ELF-1 (cell line): ENCODE measurements at regions not wholly inside any gene's neighbourhood (a gene's known extent, or its start where the extent isn't known, plus 50 kb on each side); places are given as distances from the start of the nearest gene placed in this dataset.
"Not testable (repeated sequence)": the region's sequence is repeated elsewhere in the genome, so short reads cannot be mapped to it uniquely, and the experiment has no call there.

Experiments used
- DNase-seq: peaks from one replicate; pipeline ENCODE4 v3.0.0-alpha.2; 2016; ENCODE audit warnings: low read depth, low spot score

GRCh38 chr10:46095943-46096342, 49.9 kb upstream of the MSMB start:
- DNase-seq, result not testable (repeated sequence)

GRCh38 chr10:46096446-46096845, 50.4 kb upstream of the MSMB start:
- DNase-seq, result peak; percentile 58

- peak; percentile 33 for DNase-seq
These were observed 51.0 kb upstream of the MSMB start for GRCh38 chr10:46096909-46097575.

- DNase-seq, result no peak
These were observed 51.7 kb upstream of the MSMB start for GRCh38 chr10:46097576-46098317.

- DNase-seq, result no peak
These were observed 52.3 kb upstream of the MSMB start for GRCh38 chr10:46098386-46098785.

GRCh38 chr10:46098925-46099324, 52.9 kb upstream of the MSMB start:
- DNase-seq, result not testable (repeated sequence)

- DNase-seq, result no peak
These were observed 58.1 kb upstream of the MSMB start for GRCh38 chr10:46104071-46104585.

GRCh38 chr10:46105416-46105815, 59.3 kb upstream of the MSMB start:
- DNase-seq, result not testable (repeated sequence)

GRCh38 chr10:46105856-46106409, 59.9 kb upstream of the MSMB start:
- DNase-seq, result not testable (repeated sequence)

- DNase-seq, result peak; percentile 77
These were observed 60.6 kb upstream of the MSMB start for GRCh38 chr10:46106410-46107255.

- DNase-seq, result not testable (repeated sequence)
These were observed 62.1 kb upstream of the MSMB start for GRCh38 chr10:46108158-46108499.

GRCh38 chr10:46154271-46154670, 108.2 kb upstream of the MSMB start:
- DNase-seq, result not testable (repeated sequence)

- not testable (repeated sequence) for DNase-seq
These were observed 108.6 kb upstream of the MSMB start for GRCh38 chr10:46154683-46155082.

- DNase-seq, result not testable (repeated sequence)
These were observed 110.8 kb upstream of the MSMB start for GRCh38 chr10:46156866-46157265.

- no peak for DNase-seq
These were observed 117.1 kb upstream of the ANTXRL start for GRCh38 chr10:46169736-46170135.

- DNase-seq, result no peak
These were observed 116.0 kb upstream of the ANTXRL start for GRCh38 chr10:46170789-46171188.

- DNase-seq, result no peak
These were observed 115.1 kb upstream of the ANTXRL start for GRCh38 chr10:46171661-46172060.

- DNase-seq, result no peak
These were observed 111.5 kb upstream of the ANTXRL start for GRCh38 chr10:46175296-46175695.

GRCh38 chr10:46175831-46176230, 111.0 kb upstream of the ANTXRL start:
- DNase-seq, result no peak

GRCh38 chr10:46187431-46187830, 99.4 kb upstream of the ANTXRL start:
- not testable (repeated sequence) for DNase-seq

- DNase-seq, result no peak
These were observed 89.7 kb upstream of the ANTXRL start for GRCh38 chr10:46197050-46197449.

GRCh38 chr10:46198516-46198915, 88.3 kb upstream of the ANTXRL start:
- no peak for DNase-seq
